ENCODE measurements at regions not wholly inside any gene's neighbourhood (a gene's known extent, or its start where the extent isn't known, plus 50 kb on each side); places are given as distances from the start of the nearest gene placed in this dataset.
"Not testable (repeated sequence)": the region's sequence is repeated elsewhere in the genome, so short reads cannot be mapped to it uniquely, and the experiment has no call there.

DNA sequence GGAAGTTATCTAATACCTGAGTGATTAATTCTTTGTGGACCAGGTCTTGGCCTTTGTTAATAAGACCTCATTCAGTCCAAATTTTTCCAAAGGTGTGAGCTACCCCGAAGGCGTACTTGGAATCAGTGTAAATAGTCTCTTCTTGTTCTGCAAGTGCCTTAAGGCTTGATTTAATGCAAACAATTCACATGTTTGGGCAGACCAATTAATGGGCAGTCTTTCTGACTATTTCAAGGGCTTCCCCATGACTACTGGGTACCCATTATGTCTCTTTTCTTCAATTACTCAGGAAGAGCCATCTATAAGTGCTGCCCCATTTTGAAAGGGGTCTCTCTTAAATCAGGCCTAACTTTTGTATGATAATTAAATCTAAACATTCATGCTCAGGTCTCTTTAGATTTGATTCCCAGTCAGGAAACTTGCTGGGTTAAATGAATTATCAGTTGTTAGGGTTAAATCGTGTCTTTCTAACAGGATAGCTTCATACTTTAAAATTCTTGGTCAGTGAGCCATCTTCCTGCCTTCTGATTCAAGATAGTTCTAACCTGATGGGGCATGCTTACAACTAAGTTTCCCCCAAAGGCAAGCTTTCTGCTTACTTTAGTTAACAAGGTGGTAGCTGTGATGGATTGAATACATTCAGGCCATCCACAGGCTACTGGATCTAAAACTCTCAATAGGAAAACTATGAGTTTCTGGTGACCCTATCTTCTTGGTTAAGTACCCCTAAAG, 179.6 kb downstream of the CCNG2 start:
- Histone ChIP-seq H3K4me1 (ENCODE audit: control insufficient read depth in 5 of 5, insufficient read depth in 5 of 5, low read length in 5 of 5) (no peaks in the 10 kb centered on the region), H3K9ac (ENCODE audit: low read length in 5 of 5) (no peak overlapping the region), H3K9me3 (ENCODE audit: control insufficient read depth in 5 of 5, low read length in 5 of 5) (peaks cover 3 to 33% (median 22%) of the 10 kb centered on the region in 5 donors), H3K27ac (ENCODE audit: low read depth, low read length) (no peak overlapping the region), H3K27me3 (ENCODE audit: control insufficient read depth in 5 of 5, insufficient read depth in 4 of 5, low read length in 5 of 5) (no peaks in the 10 kb centered on the region), H3K4me3 (ENCODE audit: low read depth in 1 of 5, low read length in 5 of 5) (no peak overlapping the region), H3K36me3 (ENCODE audit: control insufficient read depth in 5 of 5, insufficient read depth in 5 of 5, low read length in 5 of 5) (no peaks in the 10 kb centered on the region)

DNA sequence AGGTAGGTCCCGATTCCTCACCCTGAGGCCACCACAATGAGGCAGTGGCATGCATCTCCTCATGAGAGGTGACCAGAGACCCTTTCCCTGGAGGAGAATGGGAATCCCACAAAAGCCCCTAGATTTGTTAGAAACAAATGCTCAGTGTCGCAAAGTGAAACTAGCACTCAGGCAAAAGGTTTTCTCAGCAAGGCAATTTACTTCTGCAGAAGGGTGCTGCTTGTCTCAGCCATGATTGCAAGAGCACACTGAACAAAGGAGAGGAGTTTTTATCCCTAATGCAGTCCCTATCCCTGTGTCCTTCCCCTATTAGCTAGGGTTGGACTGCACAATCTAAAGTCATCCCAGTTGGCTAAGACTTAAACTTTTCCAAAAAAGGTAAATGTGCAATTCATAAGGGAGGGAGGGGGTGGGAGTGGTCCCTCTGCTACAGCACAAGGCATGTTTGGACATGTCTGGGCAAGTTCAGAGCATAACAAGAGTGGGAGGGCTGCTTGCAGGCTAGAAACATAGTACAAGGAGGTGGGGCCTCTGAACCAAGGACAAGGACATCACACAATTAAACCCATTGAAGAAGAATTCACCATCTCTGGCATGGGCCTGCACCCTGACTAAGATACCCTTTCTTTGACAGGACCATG, 185.3 kb downstream of the CCNG2 start:
- Histone ChIP-seq H3K36me3 (ENCODE audit: control insufficient read depth in 5 of 5, insufficient read depth in 5 of 5, low read length in 5 of 5) (no peaks in the 10 kb centered on the region), H3K4me3 (ENCODE audit: low read depth in 1 of 5, low read length in 5 of 5) (peak overlapping the region in 2 of 5 donors; percentile 19 to 22), H3K27ac (ENCODE audit: low read depth, low read length) (no peak overlapping the region), H3K4me1 (ENCODE audit: control insufficient read depth in 5 of 5, insufficient read depth in 5 of 5, low read length in 5 of 5) (no peaks in the 10 kb centered on the region), H3K9ac (ENCODE audit: low read length in 5 of 5) (no peak overlapping the region), H3K9me3 (ENCODE audit: control insufficient read depth in 5 of 5, low read length in 5 of 5) (peaks cover 9 to 17% (median 10%) of the 10 kb centered on the region in 5 donors), H3K27me3 (ENCODE audit: control insufficient read depth in 5 of 5, insufficient read depth in 4 of 5, low read length in 5 of 5) (no peaks in the 10 kb centered on the region)

DNA sequence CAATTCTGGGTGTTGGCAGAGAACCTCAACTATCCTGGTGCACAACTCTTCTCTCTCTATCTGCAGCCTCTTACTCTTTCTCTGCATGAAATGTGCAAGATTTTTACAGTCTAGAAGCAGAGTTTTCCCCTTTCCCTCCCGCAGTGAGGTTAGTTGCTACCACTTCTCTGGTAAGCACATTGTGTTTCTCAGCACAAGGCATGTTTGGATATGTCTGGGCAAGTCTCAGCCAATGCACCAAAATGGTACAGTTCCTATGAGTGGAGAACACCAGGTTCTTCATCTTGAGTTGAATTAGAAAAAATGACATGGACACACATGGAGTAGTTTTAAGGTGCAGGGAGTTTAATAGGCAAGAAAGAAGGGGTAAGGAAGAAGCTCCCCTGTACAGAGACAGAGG, 187.0 kb downstream of the CCNG2 start:
- H3K9ac ChIP-seq (ENCODE audit: low read length in 5 of 5): no peak overlapping the region
- H3K4me3 ChIP-seq (ENCODE audit: low read depth in 1 of 5, low read length in 5 of 5): no peak overlapping the region
- peaks cover 9 to 14% (median 10%) of the 10 kb centered on the region in 5 donors for H3K9me3 ChIP-seq (ENCODE audit: control insufficient read depth in 5 of 5, low read length in 5 of 5)
- no peak overlapping the region for H3K27ac ChIP-seq (ENCODE audit: low read depth, low read length)
- H3K4me1 ChIP-seq (ENCODE audit: control insufficient read depth in 5 of 5, insufficient read depth in 5 of 5, low read length in 5 of 5): no peaks in the 10 kb centered on the region
- H3K27me3 ChIP-seq (ENCODE audit: control insufficient read depth in 5 of 5, insufficient read depth in 4 of 5, low read length in 5 of 5): no peaks in the 10 kb centered on the region
- H3K36me3 ChIP-seq (ENCODE audit: control insufficient read depth in 5 of 5, insufficient read depth in 5 of 5, low read length in 5 of 5): no peaks in the 10 kb centered on the region

DNA sequence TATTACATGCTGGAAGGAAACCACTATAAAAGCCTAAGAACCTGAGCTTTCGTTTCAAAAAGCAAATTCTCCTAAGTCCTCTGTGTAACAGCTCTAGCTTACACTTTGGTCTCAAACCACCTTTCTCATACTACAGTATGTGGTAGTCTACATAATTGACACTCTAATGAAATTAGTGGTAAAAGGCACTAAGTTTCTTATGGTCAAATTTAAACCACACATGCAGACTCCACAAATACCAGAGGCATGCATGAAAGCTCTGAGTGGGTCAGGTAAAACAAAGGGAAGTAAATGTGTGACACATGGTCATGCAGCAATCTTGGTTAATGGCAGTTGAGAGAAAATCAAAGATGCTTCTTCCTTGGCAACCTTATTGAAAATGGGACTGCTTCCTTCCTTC, 187.8 kb downstream of the CCNG2 start:
- Histone ChIP-seq H3K4me1 (ENCODE audit: control insufficient read depth in 5 of 5, insufficient read depth in 5 of 5, low read length in 5 of 5) (no peaks in the 10 kb centered on the region), H3K4me3 (ENCODE audit: low read depth in 1 of 5, low read length in 5 of 5) (no peak overlapping the region), H3K27ac (ENCODE audit: low read depth, low read length) (no peak overlapping the region), H3K9me3 (ENCODE audit: control insufficient read depth in 5 of 5, low read length in 5 of 5) (peaks cover 9 to 14% (median 10%) of the 10 kb centered on the region in 5 donors), H3K36me3 (ENCODE audit: control insufficient read depth in 5 of 5, insufficient read depth in 5 of 5, low read length in 5 of 5) (no peaks in the 10 kb centered on the region), H3K9ac (ENCODE audit: low read length in 5 of 5) (no peak overlapping the region), H3K27me3 (ENCODE audit: control insufficient read depth in 5 of 5, insufficient read depth in 4 of 5, low read length in 5 of 5) (no peaks in the 10 kb centered on the region)

DNA sequence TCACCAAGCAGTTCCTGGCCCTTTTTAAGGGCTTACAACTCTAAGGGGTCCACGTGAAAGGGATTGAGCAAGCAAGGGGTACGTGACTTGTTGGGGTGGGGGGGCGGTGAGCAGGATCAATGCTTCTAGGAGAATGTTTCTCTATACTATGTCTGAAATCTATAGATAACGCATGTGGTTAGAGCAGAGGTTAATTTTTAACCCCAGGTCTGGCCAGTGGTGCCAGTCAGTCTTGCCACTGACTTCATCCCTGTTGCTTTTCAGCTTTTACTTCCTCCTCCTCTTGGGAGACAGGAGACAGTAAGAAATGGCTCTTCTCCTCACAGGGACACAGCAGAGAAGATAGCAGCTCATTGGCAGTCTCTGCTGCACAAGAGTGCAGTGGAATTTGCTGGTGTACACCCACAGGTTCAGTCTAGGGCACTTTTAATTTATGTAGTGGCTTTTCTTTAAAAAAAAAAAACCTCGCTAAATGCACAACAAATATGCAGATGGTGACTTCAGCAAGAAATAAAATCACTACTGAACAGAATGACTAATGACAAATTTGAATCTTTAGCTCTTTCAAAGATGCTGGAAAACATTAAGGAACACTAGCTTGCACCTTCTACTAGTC, 190.5 kb downstream of the CCNG2 start:
- Histone ChIP-seq H3K27me3 (ENCODE audit: control insufficient read depth in 5 of 5, insufficient read depth in 4 of 5, low read length in 5 of 5) (no peaks in the 10 kb centered on the region), H3K36me3 (ENCODE audit: control insufficient read depth in 5 of 5, insufficient read depth in 5 of 5, low read length in 5 of 5) (no peaks in the 10 kb centered on the region), H3K9ac (ENCODE audit: low read length in 5 of 5) (no peak overlapping the region), H3K27ac (ENCODE audit: low read depth, low read length) (no peak overlapping the region), H3K4me3 (ENCODE audit: low read depth in 1 of 5, low read length in 5 of 5) (no peak overlapping the region), H3K4me1 (ENCODE audit: control insufficient read depth in 5 of 5, insufficient read depth in 5 of 5, low read length in 5 of 5) (no peaks in the 10 kb centered on the region), H3K9me3 (ENCODE audit: control insufficient read depth in 5 of 5, low read length in 5 of 5) (peaks cover 2 to 7% (median 5%) of the 10 kb centered on the region in 5 donors)

DNA sequence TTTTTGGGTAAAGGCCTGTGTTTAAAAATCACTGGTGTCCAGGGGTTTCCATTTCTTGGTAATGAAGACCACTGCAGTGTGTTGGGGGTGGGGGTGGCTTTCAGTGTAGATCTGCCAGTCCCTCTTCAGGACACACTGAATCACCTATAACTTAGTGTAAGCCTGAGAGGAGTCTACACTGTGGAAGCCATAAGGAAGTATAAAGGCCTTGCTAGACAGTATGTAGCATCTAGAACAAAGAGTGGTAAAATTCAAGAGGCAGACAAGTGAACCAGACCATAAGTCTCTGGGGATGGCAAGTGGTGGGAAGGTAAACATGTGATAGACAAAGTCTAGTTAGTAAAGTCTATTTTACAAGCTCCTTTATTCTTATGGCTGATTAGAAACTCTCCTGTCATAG, 191.8 kb downstream of the CCNG2 start:
- H3K4me1 ChIP-seq (ENCODE audit: control insufficient read depth in 5 of 5, insufficient read depth in 5 of 5, low read length in 5 of 5): no peaks in the 10 kb centered on the region
- no peaks in the 10 kb centered on the region for H3K36me3 ChIP-seq (ENCODE audit: control insufficient read depth in 5 of 5, insufficient read depth in 5 of 5, low read length in 5 of 5)
- H3K27ac ChIP-seq (ENCODE audit: low read depth, low read length): no peak overlapping the region
- no peaks in the 10 kb centered on the region for H3K9me3 ChIP-seq (ENCODE audit: control insufficient read depth in 5 of 5, low read length in 5 of 5)
- H3K27me3 ChIP-seq (ENCODE audit: control insufficient read depth in 5 of 5, insufficient read depth in 4 of 5, low read length in 5 of 5): no peaks in the 10 kb centered on the region
- H3K9ac ChIP-seq (ENCODE audit: low read length in 5 of 5): no peak overlapping the region
- H3K4me3 ChIP-seq (ENCODE audit: low read depth in 1 of 5, low read length in 5 of 5): no peak overlapping the region

DNA sequence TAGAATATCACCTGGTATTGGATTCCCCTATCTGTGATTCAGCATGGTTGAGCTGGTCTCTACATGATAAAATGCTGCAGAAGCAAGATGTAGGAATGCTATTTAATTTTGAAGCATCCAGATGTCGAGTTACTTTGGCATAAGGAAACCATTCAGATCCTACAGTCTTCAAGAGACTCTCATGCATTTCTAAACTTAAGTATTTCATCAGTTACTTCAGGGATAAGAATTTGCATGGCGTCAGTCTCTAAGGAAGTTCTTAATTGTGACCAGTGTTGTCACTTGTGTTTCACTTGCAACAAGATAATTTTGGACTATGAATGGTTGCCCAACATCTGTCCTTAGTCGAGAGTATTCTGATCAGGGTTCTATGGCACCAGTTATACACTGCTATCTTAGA, 192.4 kb downstream of the CCNG2 start:
- Histone ChIP-seq H3K9ac (ENCODE audit: low read length in 5 of 5) (no peak overlapping the region), H3K36me3 (ENCODE audit: control insufficient read depth in 5 of 5, insufficient read depth in 5 of 5, low read length in 5 of 5) (no peaks in the 10 kb centered on the region), H3K27me3 (ENCODE audit: control insufficient read depth in 5 of 5, insufficient read depth in 4 of 5, low read length in 5 of 5) (no peaks in the 10 kb centered on the region), H3K4me3 (ENCODE audit: low read depth in 1 of 5, low read length in 5 of 5) (no peak overlapping the region), H3K4me1 (ENCODE audit: control insufficient read depth in 5 of 5, insufficient read depth in 5 of 5, low read length in 5 of 5) (no peaks in the 10 kb centered on the region), H3K27ac (ENCODE audit: low read depth, low read length) (no peak overlapping the region), H3K9me3 (ENCODE audit: control insufficient read depth in 5 of 5, low read length in 5 of 5) (no peaks in the 10 kb centered on the region)

DNA sequence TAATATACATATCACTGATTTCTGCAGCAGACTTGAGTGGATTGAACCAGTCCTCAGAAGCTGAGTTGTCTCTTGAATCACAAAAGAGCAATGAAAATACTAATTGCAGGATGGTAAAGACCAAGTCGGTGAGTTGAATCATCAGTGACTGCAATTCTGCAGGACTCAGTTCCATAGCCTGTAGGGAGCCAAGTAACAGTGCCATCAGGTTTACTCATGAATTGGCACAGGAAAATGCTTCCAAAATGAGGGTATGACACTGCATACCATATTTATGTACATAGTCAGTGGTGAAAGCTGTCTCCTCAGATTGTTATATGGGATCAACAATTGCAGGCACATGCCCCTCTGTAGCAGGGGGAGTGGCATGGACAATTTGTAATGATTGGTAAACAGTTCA, 192.8 kb downstream of the CCNG2 start:
- no peak overlapping the region for H3K9ac ChIP-seq (ENCODE audit: low read length in 5 of 5)
- no peaks in the 10 kb centered on the region for H3K4me1 ChIP-seq (ENCODE audit: control insufficient read depth in 5 of 5, insufficient read depth in 5 of 5, low read length in 5 of 5)
- no peak overlapping the region for H3K27ac ChIP-seq (ENCODE audit: low read depth, low read length)

DNA sequence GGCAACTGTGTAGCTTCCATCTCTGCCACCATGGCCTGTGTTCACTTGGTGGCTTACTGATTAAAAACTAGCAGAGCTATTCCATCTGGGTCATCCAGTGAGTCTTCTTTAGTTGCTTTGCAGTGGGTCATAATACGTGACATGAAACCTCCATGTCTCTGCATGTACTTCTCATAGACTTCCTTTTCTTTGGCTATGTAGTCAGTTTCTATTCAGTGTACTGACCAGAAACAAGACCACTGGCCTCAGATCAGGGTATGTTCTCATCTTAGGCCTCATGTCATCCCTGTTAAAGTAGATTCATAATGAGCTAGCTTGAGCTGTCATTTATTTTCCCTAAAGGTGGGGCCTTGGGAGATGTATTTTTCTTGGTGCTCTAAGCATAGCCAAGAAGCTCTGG, 195.2 kb downstream of the CCNG2 start:
- H3K9ac ChIP-seq (ENCODE audit: low read length in 5 of 5): no peak overlapping the region
- H3K36me3 ChIP-seq (ENCODE audit: control insufficient read depth in 5 of 5, insufficient read depth in 5 of 5, low read length in 5 of 5): no peaks in the 10 kb centered on the region
- H3K9me3 ChIP-seq (ENCODE audit: control insufficient read depth in 5 of 5, low read length in 5 of 5): no peaks in the 10 kb centered on the region
- H3K27ac ChIP-seq (ENCODE audit: low read depth, low read length): no peak overlapping the region
- no peaks in the 10 kb centered on the region for H3K27me3 ChIP-seq (ENCODE audit: control insufficient read depth in 5 of 5, insufficient read depth in 4 of 5, low read length in 5 of 5)
- H3K4me1 ChIP-seq (ENCODE audit: control insufficient read depth in 5 of 5, insufficient read depth in 5 of 5, low read length in 5 of 5): no peaks in the 10 kb centered on the region
- no peak overlapping the region for H3K4me3 ChIP-seq (ENCODE audit: low read depth in 1 of 5, low read length in 5 of 5)

More for the DNA sequence above, 192.8 kb downstream of the CCNG2 start:
- Histone ChIP-seq H3K9me3 (ENCODE audit: control insufficient read depth in 5 of 5, low read length in 5 of 5) (no peaks in the 10 kb centered on the region), H3K4me3 (ENCODE audit: low read depth in 1 of 5, low read length in 5 of 5) (no peak overlapping the region), H3K27me3 (ENCODE audit: control insufficient read depth in 5 of 5, insufficient read depth in 4 of 5, low read length in 5 of 5) (no peaks in the 10 kb centered on the region), H3K36me3 (ENCODE audit: control insufficient read depth in 5 of 5, insufficient read depth in 5 of 5, low read length in 5 of 5) (no peaks in the 10 kb centered on the region)

DNA sequence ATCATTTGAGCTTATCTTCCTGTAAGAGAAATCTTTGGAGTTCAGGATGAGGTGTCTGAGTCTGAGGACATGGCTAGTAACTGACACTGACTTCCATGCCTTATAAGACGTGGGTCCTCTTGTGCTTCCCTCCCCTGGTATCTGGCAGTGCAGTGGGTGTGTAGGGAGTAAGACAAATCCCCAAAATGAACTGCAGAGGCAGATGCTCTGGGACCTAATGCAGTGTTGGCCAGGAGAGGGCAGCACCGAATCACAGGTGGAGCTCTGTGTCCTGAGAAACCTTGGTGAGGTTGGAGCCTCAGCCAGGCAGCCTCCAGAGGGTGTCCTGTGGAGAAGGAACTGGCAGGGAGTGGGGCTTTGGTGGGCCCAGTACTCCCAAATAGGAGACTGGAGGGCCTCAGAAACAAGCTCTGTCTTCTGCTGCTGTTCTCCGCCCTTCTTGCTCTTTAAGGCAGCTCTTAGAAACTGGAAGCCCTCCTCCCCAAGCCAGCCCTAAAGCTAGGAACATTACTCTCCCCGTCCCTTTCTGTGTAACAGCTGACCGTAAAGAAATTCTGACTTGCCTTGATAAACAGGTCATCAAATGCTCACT, 196.8 kb downstream of the CCNG2 start:
- H3K9ac ChIP-seq (ENCODE audit: low read length in 5 of 5); H3K27ac ChIP-seq (ENCODE audit: low read depth, low read length); H3K4me3 ChIP-seq (ENCODE audit: low read depth in 1 of 5, low read length in 5 of 5); H3K27me3 ChIP-seq (ENCODE audit: control insufficient read depth in 5 of 5, insufficient read depth in 4 of 5, low read length in 5 of 5); H3K9me3 ChIP-seq (ENCODE audit: control insufficient read depth in 5 of 5, low read length in 5 of 5); H3K4me1 ChIP-seq (ENCODE audit: control insufficient read depth in 5 of 5, insufficient read depth in 5 of 5, low read length in 5 of 5); H3K36me3 ChIP-seq (ENCODE audit: control insufficient read depth in 5 of 5, insufficient read depth in 5 of 5, low read length in 5 of 5): not testable (repeated sequence)
